HEK293T (cell line): ENCODE measurements at regions not wholly inside any gene's neighbourhood (a gene's known extent, or its start where the extent isn't known, plus 50 kb on each side); places are given as distances from the start of the nearest gene placed in this dataset.

ENCODE experiments used
- CTCF ChIA-PET: fragments of 350-600 bp; formaldehyde crosslinking; extraction: SDS; loops from one replicate; lab custom pipeline; 2021; ENCODE audit warnings: antibody characterized with exemption, inconsistent platforms; lab: Yijun Ruan, JAX
- POLR2A ChIA-PET: fragments of 350-600 bp; formaldehyde crosslinking; extraction: SDS; loops from one replicate; lab custom pipeline; 2020; ENCODE audit warnings: antibody characterized with exemption, inconsistent platforms; lab: Yijun Ruan, JAX
- DNase-seq: peaks from one replicate; pipeline ENCODE4 v3.0.0; 2012; ENCODE audit warnings: mixed read lengths; ENCODE audit errors: extremely low spot score
- ARNT ChIP-seq: fragments of 450-650 bp; IDR thresholded peaks from 2 replicates; pipeline ENCODE4 v1.6.1; 2017; ENCODE audit warnings: mild to moderate bottlenecking
- BHLHE40 ChIP-seq: fragments of 450-650 bp; IDR thresholded peaks from 2 replicates; pipeline ENCODE4 v1.6.1; 2016; ENCODE audit warnings: mild to moderate bottlenecking, moderate library complexity, borderline replicate concordance
- CTBP1 ChIP-seq: fragments of 450-650 bp; IDR thresholded peaks from 2 replicates; pipeline ENCODE4 v1.6.1; 2016; ENCODE audit warnings: borderline replicate concordance
- ELF4 ChIP-seq: fragments of 450-650 bp; IDR thresholded peaks from 2 replicates; pipeline ENCODE4 v1.6.1; 2017; ENCODE audit warnings: antibody characterized with exemption
- FOXA1 ChIP-seq: fragments of 450-650 bp; IDR thresholded peaks from 2 replicates; pipeline ENCODE4 v1.6.1; 2016; ENCODE audit warnings: mild to moderate bottlenecking
- FOXK2 ChIP-seq: fragments of 450-650 bp; IDR thresholded peaks from 2 replicates; pipeline ENCODE4 v1.6.1; 2016; ENCODE audit warnings: mild to moderate bottlenecking
- FOXM1 ChIP-seq: fragments of 450-650 bp; IDR thresholded peaks from 2 replicates; pipeline ENCODE4 v1.6.1; 2017; ENCODE audit warnings: mild to moderate bottlenecking, borderline replicate concordance
- HDGF ChIP-seq: fragments of 450-650 bp; IDR thresholded peaks from 2 replicates; pipeline ENCODE4 v1.6.1; 2017; ENCODE audit warnings: antibody characterized with exemption, borderline replicate concordance
- L3MBTL2 ChIP-seq: fragments of 450-650 bp; conservative IDR thresholded peaks from 2 replicates; pipeline ENCODE4 v1.6.1; 2016; ENCODE audit warnings: mild to moderate bottlenecking
- LEF1 ChIP-seq: fragments of 450-650 bp; IDR thresholded peaks from 2 replicates; pipeline ENCODE4 v1.6.1; 2017; ENCODE audit warnings: mild to moderate bottlenecking, borderline replicate concordance
- NFRKB ChIP-seq: fragments of 450-650 bp; IDR thresholded peaks from 2 replicates; pipeline ENCODE4 v1.6.1; 2016; ENCODE audit warnings: mild to moderate bottlenecking, moderate library complexity
- PKNOX1 ChIP-seq: fragments of 450-650 bp; IDR thresholded peaks from 2 replicates; pipeline ENCODE4 v1.6.1; 2016
- SP1 ChIP-seq: fragments of 450-650 bp; IDR thresholded peaks from 2 replicates; pipeline ENCODE4 v1.6.1; 2017
- SUZ12 ChIP-seq: fragments of 450-650 bp; IDR thresholded peaks from 2 replicates; pipeline ENCODE4 v1.6.1; 2016; ENCODE audit warnings: mild to moderate bottlenecking
- TARDBP ChIP-seq: fragments of 450-650 bp; IDR thresholded peaks from 2 replicates; pipeline ENCODE4 v1.6.1; 2016
- ZNF384 ChIP-seq: fragments of 450-650 bp; IDR thresholded peaks from 2 replicates; pipeline ENCODE4 v1.6.1; 2016

- no peak for TF ChIP-seq SP1
- TF ChIP-seq TARDBP: no peak
- TF ChIP-seq BHLHE40: no peak
- no peak for TF ChIP-seq ARNT
- TF ChIP-seq NFRKB: no peak
- no peak for TF ChIP-seq ELF4
- TF ChIP-seq CTBP1: no peak
- TF ChIP-seq ZNF384: no peak
- no peak for TF ChIP-seq HDGF
- TF ChIP-seq FOXA1: no peak
- TF ChIP-seq FOXK2: no peak
- no peak for TF ChIP-seq L3MBTL2
- no peak for TF ChIP-seq SUZ12
- no peak for DNase-seq
- CTCF ChIA-PET: no interaction called here
- POLR2A ChIA-PET: no interaction called here
Observed at GRCh38 chr3:176193032-176193730, 1004.1 kb downstream of the TBL1XR1 start.

GRCh38 chr3:176190755-176191154 lies 1006.5 kb downstream of the TBL1XR1 start:
- DNase-seq: no peak
- no peak for TF ChIP-seq PKNOX1
- no peak for TF ChIP-seq NFRKB
- no peak for TF ChIP-seq TARDBP
- TF ChIP-seq HDGF: no peak
- TF ChIP-seq FOXK2: no peak
- no peak for TF ChIP-seq FOXM1
- no peak for TF ChIP-seq ELF4
- no peak for TF ChIP-seq ZNF384
- no peak for TF ChIP-seq L3MBTL2
- TF ChIP-seq SP1: no peak
- TF ChIP-seq BHLHE40: no peak
- no peak for TF ChIP-seq SUZ12
- no peak for TF ChIP-seq ARNT
- TF ChIP-seq FOXA1: no peak
- no peak for TF ChIP-seq CTBP1
- TF ChIP-seq LEF1: no peak
- CTCF ChIA-PET: no interaction called here
- POLR2A ChIA-PET: no interaction called here

- no peak for DNase-seq
- ChIA-PET POLR2A (no interaction called here), CTCF (no interaction called here)
Observed at GRCh38 chr3:176183181-176183580, 1014.1 kb downstream of the TBL1XR1 start.

GRCh38 chr3:176174060-176174459 lies 1023.2 kb downstream of the TBL1XR1 start:
- TF ChIP-seq SP1 (no peak), FOXA1 (no peak), ELF4 (no peak), HDGF (no peak), SUZ12 (no peak), CTBP1 (no peak), FOXK2 (no peak), ARNT (no peak), FOXM1 (no peak), NFRKB (no peak), ZNF384 (no peak), LEF1 (no peak), L3MBTL2 (no peak)
- no peak for DNase-seq
- ChIA-PET CTCF (no interaction called here), POLR2A (no interaction called here)

More at GRCh38 chr3:176183181-176183580, 1014.1 kb downstream of the TBL1XR1 start:
- TF ChIP-seq NFRKB (no peak), SUZ12 (no peak), ARNT (no peak), ZNF384 (no peak)

- ChIA-PET CTCF (no interaction called here), POLR2A (no interaction called here)
- no peak for DNase-seq
- TF ChIP-seq TARDBP (no peak), BHLHE40 (no peak), HDGF (no peak), SP1 (no peak), LEF1 (no peak), ZNF384 (no peak), FOXM1 (no peak), L3MBTL2 (no peak), FOXA1 (no peak), PKNOX1 (no peak), ELF4 (no peak), SUZ12 (no peak), ARNT (no peak), FOXK2 (no peak), NFRKB (no peak), CTBP1 (no peak)
Observed at GRCh38 chr3:176172492-176172891, 1024.8 kb downstream of the TBL1XR1 start.

- no peak for DNase-seq
- TF ChIP-seq FOXK2: no peak
- no peak for TF ChIP-seq ARNT
- no peak for TF ChIP-seq CTBP1
- TF ChIP-seq TARDBP: no peak
- TF ChIP-seq SUZ12: no peak
- TF ChIP-seq LEF1: no peak
- no peak for TF ChIP-seq SP1
- TF ChIP-seq FOXM1: no peak
- no peak for TF ChIP-seq HDGF
- CTCF ChIA-PET: no interaction called here
- POLR2A ChIA-PET: no interaction called here
Observed at GRCh38 chr3:176167272-176167671, 1030.0 kb downstream of the TBL1XR1 start.
